HG03159 (cell line): ENCODE measurements at regions not wholly inside any gene's neighbourhood (a gene's known extent, or its start where the extent isn't known, plus 50 kb on each side); places are given as distances from the start of the nearest gene placed in this dataset.
"Not testable (repeated sequence)": the region's sequence is repeated elsewhere in the genome, so short reads cannot be mapped to it uniquely, and the experiment has no call there.

Experiments used
- ATAC-seq: cut with Tn5 transposase; IDR thresholded peaks from one replicate; pipeline ENCODE4 v1.9.1; 2021; ENCODE audit warnings: mild to moderate bottlenecking, moderate library complexity; ENCODE audit not compliant: unreplicated experiment

- no peak for ATAC-seq
Measured at GRCh38 chr12:19624491-19624890, 185.2 kb downstream of the AEBP2 start.

GRCh38 chr12:19625551-19625950, 186.3 kb downstream of the AEBP2 start:
- ATAC-seq = not testable (repeated sequence)

- no peak for ATAC-seq
Measured at GRCh38 chr12:19627719-19628118, 188.4 kb downstream of the AEBP2 start.

GRCh38 chr12:19630536-19630935, 191.2 kb downstream of the AEBP2 start:
- ATAC-seq = no peak

GRCh38 chr12:19633194-19633593, 193.9 kb downstream of the AEBP2 start:
- ATAC-seq = no peak

GRCh38 chr12:19633641-19634040, 194.3 kb downstream of the AEBP2 start:
- no peak for ATAC-seq

- ATAC-seq = no peak
Measured at GRCh38 chr12:19639781-19640415, 200.6 kb downstream of the AEBP2 start.

- no peak for ATAC-seq
Measured at GRCh38 chr12:19641235-19642080, 202.2 kb downstream of the AEBP2 start.

GRCh38 chr12:19642345-19642744, 203.1 kb downstream of the AEBP2 start:
- no peak for ATAC-seq

- ATAC-seq = no peak
Measured at GRCh38 chr12:19643635-19644034, 204.3 kb downstream of the AEBP2 start.

- ATAC-seq = no peak
Measured at GRCh38 chr12:19644571-19644970, 205.3 kb downstream of the AEBP2 start.

- ATAC-seq = no peak
Measured at GRCh38 chr12:19645823-19646222, 206.5 kb downstream of the AEBP2 start.

GRCh38 chr12:19646599-19646998, 207.3 kb downstream of the AEBP2 start:
- no peak for ATAC-seq

- ATAC-seq = no peak
Measured at GRCh38 chr12:19647806-19648556, 208.7 kb downstream of the AEBP2 start.

- ATAC-seq = no peak
Measured at GRCh38 chr12:19648591-19648990, 209.3 kb downstream of the AEBP2 start.

- no peak for ATAC-seq
Measured at GRCh38 chr12:19652386-19652785, 213.1 kb downstream of the AEBP2 start.

- no peak for ATAC-seq
Measured at GRCh38 chr12:19654650-19655376, 215.5 kb downstream of the AEBP2 start.

- ATAC-seq = no peak
Measured at GRCh38 chr12:19657118-19657731, 217.9 kb downstream of the AEBP2 start.

GRCh38 chr12:19657732-19658130, 218.4 kb downstream of the AEBP2 start:
- no peak for ATAC-seq

GRCh38 chr12:19659086-19659485, 219.8 kb downstream of the AEBP2 start:
- no peak for ATAC-seq

- ATAC-seq = no peak
Measured at GRCh38 chr12:19659501-19659900, 220.2 kb downstream of the AEBP2 start.
